Body of pancreas (tissue), 4 donors: ENCODE measurements at regions not wholly inside any gene's neighbourhood (a gene's known extent, or its start where the extent isn't known, plus 50 kb on each side); places are given as distances from the start of the nearest gene placed in this dataset.

ENCODE experiments used
- ATAC-seq: fragments of 150-250 bp; one replicate; pipeline ENCODE4 v1.9.1; 2016
- DNase-seq, 4 donors: peaks; one replicate each; pipeline ENCODE4 v3.0.0-alpha.2; 2019
- H3K27ac ChIP-seq, 4 donors: fragments of 200-600 bp; sonication (generic); 1 replicate in 3 of 4; 2 replicates in 1 of 4; pipeline versions ENCODE4 v1.5.1 to v1.6.1; 2016 to 2019; ENCODE audit warnings: mild to moderate bottlenecking in 1 of 4, mixed read lengths in 1 of 4, moderate library complexity in 1 of 4
- H3K27me3 ChIP-seq, 2 donors: fragments of 200-600 bp; sonication (generic); one replicate each; pipeline ENCODE4 v1.6.0; 2016; ENCODE audit warnings: mild to moderate bottlenecking in 1 of 2
- H3K36me3 ChIP-seq, 2 donors: fragments of 200-600 bp; sonication (generic); replicated peaks in 1 of 2; 2 replicates each; pipeline ENCODE4 v1.5.1; 2016; ENCODE audit warnings: low read depth in 2 of 2; ENCODE audit not compliant: insufficient read depth in 1 of 2
- H3K4me1 ChIP-seq: fragments of 200-600 bp; sonication (generic); one replicate; pipeline ENCODE4 v1.6.0; 2016
- H3K4me3 ChIP-seq, 2 donors: fragments of 200-600 bp; sonication (generic); 1 replicate in 1 of 2; 2 replicates in 1 of 2; pipeline ENCODE4 v1.5.1; 2016 to 2019
- H3K9me3 ChIP-seq, 3 donors: fragments of 200-600 bp; sonication (generic); 1 replicate in 2 of 3; 2 replicates in 1 of 3; pipeline ENCODE4 v1.5.1; 2016
- CTCF ChIP-seq, 7 experiments: fragments of 450-650 bp in 4 of 7; fragments of 200-600 bp in 3 of 7; sonication (generic) in 3 of 7; IDR thresholded peaks; one replicate each; pipeline ENCODE4 v1.5.1; 2016 to 2019; ENCODE audit warnings: antibody characterized with exemption in 7 of 7
- POLR2A ChIP-seq, 3 donors: fragments of 450-650 bp; IDR thresholded peaks; one replicate each; pipeline ENCODE4 v1.6.1; 2016; ENCODE audit warnings: antibody characterized with exemption in 3 of 3, mild to moderate bottlenecking in 2 of 3
- WGBS, 2 donors: methylation state at CpG; one replicate each; pipeline ENCODE4 v1.1.5; 2017; 5-methylcytosine and 5-hydroxymethylcytosine counted together
- intact Hi-C: fragments of 100-400 bp; cut with DNase I; formaldehyde crosslinking; loops from one replicate; pipeline ENCODE4 v1.15.1; 2023

GRCh38 chr2:8259106-8259840, 422.6 kb upstream of the ID2 start:
- H3K4me1 ChIP-seq, result no peaks in the 10 kb centered on the region
- intact Hi-C loops, result no loop called here
- 79 to 89% methylated on average over 4 of the region's 4 CpGs for WGBS, 2 donors
- ATAC-seq, result no peak
- peak in 2 of 4 donors; percentile 15 to 43 for DNase-seq
- no peaks in the 10 kb centered on the region for H3K9me3 ChIP-seq
- no peak overlapping the region for H3K4me3 ChIP-seq
- no peaks in the 10 kb centered on the region for H3K36me3 ChIP-seq
- H3K27me3 ChIP-seq, result no peaks in the 10 kb centered on the region
- TF ChIP-seq POLR2A (IDR thresholded peaks at IDR 0.05) (no peak), CTCF (IDR thresholded peaks at IDR 0.05) (no peak)
- H3K27ac ChIP-seq, result no peak overlapping the region

GRCh38 chr2:8259841-8260178, 422.0 kb upstream of the ID2 start:
- Histone ChIP-seq H3K4me3 (no peak overlapping the region), H3K36me3 (no peaks in the 10 kb centered on the region), H3K27me3 (no peaks in the 10 kb centered on the region), H3K9me3 (no peaks in the 10 kb centered on the region), H3K4me1 (no peaks in the 10 kb centered on the region), H3K27ac (no peak overlapping the region)
- no peak for DNase-seq
- intact Hi-C loops, result no loop called here
- 93 to 94% methylated on average over 5 of the region's 5 CpGs for WGBS, 2 donors
- ATAC-seq, result no peak
- TF ChIP-seq CTCF (IDR thresholded peaks at IDR 0.05) (no peak), POLR2A (IDR thresholded peaks at IDR 0.05) (no peak)

GRCh38 chr2:8260213-8260612, 421.6 kb upstream of the ID2 start:
- ATAC-seq (no peak), DNase-seq (no peak)
- Histone ChIP-seq H3K4me1 (no peaks in the 10 kb centered on the region), H3K27ac (no peak overlapping the region), H3K27me3 (no peaks in the 10 kb centered on the region), H3K4me3 (no peak overlapping the region), H3K36me3 (no peaks in the 10 kb centered on the region), H3K9me3 (no peaks in the 10 kb centered on the region)
- 78 to 83% methylated on average over 11 of the region's 11 CpGs for WGBS, 2 donors
- no peak for TF ChIP-seq POLR2A (IDR thresholded peaks at IDR 0.05)
- no peak for TF ChIP-seq CTCF (IDR thresholded peaks at IDR 0.05)
- intact Hi-C loops, result no loop called here

- Histone ChIP-seq H3K4me3 (no peak overlapping the region), H3K9me3 (no peaks in the 10 kb centered on the region), H3K36me3 (no peaks in the 10 kb centered on the region), H3K27ac (no peak overlapping the region), H3K27me3 (no peaks in the 10 kb centered on the region), H3K4me1 (no peaks in the 10 kb centered on the region)
- ATAC-seq, result no peak
- intact Hi-C loops, result no loop called here
- WGBS, 2 donors, result 62 to 70% methylated on average over 4 of the region's 4 CpGs
- DNase-seq, result no peak
- no peak for TF ChIP-seq POLR2A (IDR thresholded peaks at IDR 0.05)
- TF ChIP-seq CTCF (IDR thresholded peaks at IDR 0.05), result no peak
These were observed 418.0 kb upstream of the ID2 start for GRCh38 chr2:8263901-8264300.

- Histone ChIP-seq H3K4me1 (no peaks in the 10 kb centered on the region), H3K36me3 (no peaks in the 10 kb centered on the region), H3K27me3 (no peaks in the 10 kb centered on the region), H3K4me3 (no peak overlapping the region), H3K27ac (no peak overlapping the region), H3K9me3 (no peaks in the 10 kb centered on the region)
- no peak for ATAC-seq
- TF ChIP-seq POLR2A (IDR thresholded peaks at IDR 0.05) (no peak), CTCF (IDR thresholded peaks at IDR 0.05) (no peak)
- DNase-seq, result no peak
- 88 to 94% methylated on average over 3 of the region's 3 CpGs for WGBS, 2 donors
- intact Hi-C loops, result no loop called here
These were observed 416.9 kb upstream of the ID2 start for GRCh38 chr2:8264981-8265380.
